Osteoblast (primary cell): ENCODE measurements at regions not wholly inside any gene's neighbourhood (a gene's known extent, or its start where the extent isn't known, plus 50 kb on each side); places are given as distances from the start of the nearest gene placed in this dataset.

ENCODE experiments used
- DNase-seq: peaks from one replicate; pipeline ENCODE4 v3.0.0; 2011; ENCODE audit warnings: low spot score, mixed read lengths; ENCODE audit not compliant: insufficient read length; ENCODE audit errors: missing footprints
- H2AFZ ChIP-seq: 2 replicates; pipeline ENCODE4 v1.6.0; 2011; ENCODE audit warnings: mild to moderate bottlenecking, low read length
- H3K27ac ChIP-seq: 2 replicates; pipeline ENCODE4 v1.5.1; 2011; ENCODE audit warnings: mild to moderate bottlenecking, low read depth, low read length, moderate library complexity
- H3K27me3 ChIP-seq: 2 replicates; pipeline ENCODE4 v1.6.0; 2012; ENCODE audit warnings: mild to moderate bottlenecking, control low read depth, inconsistent platforms, low read length, moderate library complexity; ENCODE audit not compliant: insufficient read depth
- H3K36me3 ChIP-seq: 2 replicates; pipeline ENCODE4 v1.5.1; 2011; ENCODE audit warnings: mild to moderate bottlenecking, low read length, control low read depth, moderate library complexity; ENCODE audit not compliant: insufficient read depth
- H3K4me1 ChIP-seq: 2 replicates; pipeline ENCODE4 v1.5.1; 2011; ENCODE audit warnings: mild to moderate bottlenecking, low read length, control low read depth, moderate library complexity; ENCODE audit not compliant: insufficient read depth
- H3K4me2 ChIP-seq: 2 replicates; pipeline ENCODE4 v1.6.0; 2011; ENCODE audit warnings: mild to moderate bottlenecking, low read length; ENCODE audit not compliant: insufficient read depth
- H3K4me3 ChIP-seq: fragments of 200-600 bp; sonication (generic); 3 replicates; pipeline ENCODE4 v1.5.1; 2012; ENCODE audit warnings: mild to moderate bottlenecking, low read length, inconsistent platforms; ENCODE audit not compliant: insufficient read depth
- H3K79me2 ChIP-seq: 2 replicates; pipeline ENCODE4 v1.6.0; 2012; ENCODE audit warnings: mild to moderate bottlenecking, low read length, control low read depth, inconsistent platforms; ENCODE audit not compliant: insufficient read depth
- H3K9me3 ChIP-seq: 2 replicates; pipeline ENCODE4 v1.5.1; 2011; ENCODE audit warnings: low read depth, low read length, control low read depth
- H4K20me1 ChIP-seq: 2 replicates; pipeline ENCODE4 v1.6.0; 2012; ENCODE audit warnings: mild to moderate bottlenecking, low read length, control low read depth; ENCODE audit not compliant: insufficient read depth
- TF ChIP-seq, protein P1 (sequence below): IDR thresholded peaks from 2 replicates; pipeline ENCODE4 v1.5.1; 2011; ENCODE audit warnings: mild to moderate bottlenecking, low read depth, low read length, moderate library complexity; ENCODE audit errors: extremely low read depth

DNA sequence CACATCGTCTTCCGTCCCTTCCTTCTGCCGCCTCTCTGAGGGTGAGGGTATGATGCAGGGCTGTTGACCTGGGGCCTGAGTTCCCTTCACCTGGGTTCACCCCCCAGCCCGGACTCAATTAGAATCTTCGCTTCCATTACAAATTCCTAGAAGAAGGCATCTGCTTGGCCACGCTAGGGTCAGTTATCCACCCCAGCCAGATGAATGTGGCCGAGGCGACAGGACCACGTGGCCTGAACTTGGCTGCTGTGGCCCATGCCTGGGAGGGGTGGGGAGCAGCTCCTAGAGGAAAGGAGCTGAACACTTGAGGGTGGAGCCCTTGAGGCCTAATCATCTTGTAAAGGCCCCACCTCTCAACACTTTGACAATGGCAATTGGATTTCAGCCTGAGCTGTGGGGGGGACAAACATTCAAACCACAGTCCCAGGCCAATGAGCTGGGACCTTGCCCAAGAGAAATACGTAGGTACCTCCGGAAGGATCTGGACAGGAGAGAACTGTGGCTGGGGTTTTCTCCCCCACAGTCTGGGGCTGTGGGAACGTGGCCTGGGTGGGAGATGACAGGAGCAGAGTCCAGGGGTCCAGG lies 90.6 kb upstream of the ADAMTS2 start:
- H3K36me3 ChIP-seq = no peaks in the 10 kb centered on the region
- H3K27ac ChIP-seq = no peak overlapping the region
- H3K4me3 ChIP-seq = no peak overlapping the region
- no peaks in the 10 kb centered on the region for H3K79me2 ChIP-seq
- peak; percentile 22 for DNase-seq
- no peak overlapping the region for H2AFZ ChIP-seq
- H3K4me1 ChIP-seq = no peaks in the 10 kb centered on the region
- H3K27me3 ChIP-seq = no peaks in the 10 kb centered on the region
- H4K20me1 ChIP-seq = no peaks in the 10 kb centered on the region
- no peaks in the 10 kb centered on the region for H3K9me3 ChIP-seq
- H3K4me2 ChIP-seq = no peak overlapping the region
- TF ChIP-seq, protein P1, sequence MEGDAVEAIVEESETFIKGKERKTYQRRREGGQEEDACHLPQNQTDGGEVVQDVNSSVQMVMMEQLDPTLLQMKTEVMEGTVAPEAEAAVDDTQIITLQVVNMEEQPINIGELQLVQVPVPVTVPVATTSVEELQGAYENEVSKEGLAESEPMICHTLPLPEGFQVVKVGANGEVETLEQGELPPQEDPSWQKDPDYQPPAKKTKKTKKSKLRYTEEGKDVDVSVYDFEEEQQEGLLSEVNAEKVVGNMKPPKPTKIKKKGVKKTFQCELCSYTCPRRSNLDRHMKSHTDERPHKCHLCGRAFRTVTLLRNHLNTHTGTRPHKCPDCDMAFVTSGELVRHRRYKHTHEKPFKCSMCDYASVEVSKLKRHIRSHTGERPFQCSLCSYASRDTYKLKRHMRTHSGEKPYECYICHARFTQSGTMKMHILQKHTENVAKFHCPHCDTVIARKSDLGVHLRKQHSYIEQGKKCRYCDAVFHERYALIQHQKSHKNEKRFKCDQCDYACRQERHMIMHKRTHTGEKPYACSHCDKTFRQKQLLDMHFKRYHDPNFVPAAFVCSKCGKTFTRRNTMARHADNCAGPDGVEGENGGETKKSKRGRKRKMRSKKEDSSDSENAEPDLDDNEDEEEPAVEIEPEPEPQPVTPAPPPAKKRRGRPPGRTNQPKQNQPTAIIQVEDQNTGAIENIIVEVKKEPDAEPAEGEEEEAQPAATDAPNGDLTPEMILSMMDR = no peak

DNA sequence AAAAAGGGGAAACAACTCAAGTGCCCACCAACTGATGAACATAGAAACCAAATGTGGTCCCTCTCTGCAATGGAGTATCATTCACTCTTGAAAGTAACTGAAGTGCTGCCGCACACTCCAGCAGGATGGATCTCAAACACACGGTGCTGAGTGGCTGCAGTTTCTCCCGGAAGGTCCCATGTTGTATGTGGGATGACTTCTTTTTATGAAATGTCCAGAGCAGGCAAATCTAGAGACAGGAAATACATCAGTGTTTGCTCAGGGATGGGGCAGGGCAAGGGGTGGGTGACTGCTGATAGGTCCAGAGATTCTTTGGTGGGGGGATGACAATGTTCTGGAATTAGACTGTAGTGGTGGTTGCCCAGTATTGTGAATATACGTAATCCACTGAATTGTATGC lies 89.9 kb upstream of the ADAMTS2 start:
- H3K36me3 ChIP-seq = no peaks in the 10 kb centered on the region
- H3K4me1 ChIP-seq = no peaks in the 10 kb centered on the region
- H3K27me3 ChIP-seq = no peaks in the 10 kb centered on the region
- no peak overlapping the region for H2AFZ ChIP-seq
- no peaks in the 10 kb centered on the region for H3K9me3 ChIP-seq
- H3K79me2 ChIP-seq = no peaks in the 10 kb centered on the region
- TF ChIP-seq, protein P1 = no peak
- no peaks in the 10 kb centered on the region for H4K20me1 ChIP-seq
- no peak overlapping the region for H3K4me3 ChIP-seq
- no peak overlapping the region for H3K27ac ChIP-seq
- DNase-seq = peak; percentile 74
- H3K4me2 ChIP-seq = no peak overlapping the region

DNA sequence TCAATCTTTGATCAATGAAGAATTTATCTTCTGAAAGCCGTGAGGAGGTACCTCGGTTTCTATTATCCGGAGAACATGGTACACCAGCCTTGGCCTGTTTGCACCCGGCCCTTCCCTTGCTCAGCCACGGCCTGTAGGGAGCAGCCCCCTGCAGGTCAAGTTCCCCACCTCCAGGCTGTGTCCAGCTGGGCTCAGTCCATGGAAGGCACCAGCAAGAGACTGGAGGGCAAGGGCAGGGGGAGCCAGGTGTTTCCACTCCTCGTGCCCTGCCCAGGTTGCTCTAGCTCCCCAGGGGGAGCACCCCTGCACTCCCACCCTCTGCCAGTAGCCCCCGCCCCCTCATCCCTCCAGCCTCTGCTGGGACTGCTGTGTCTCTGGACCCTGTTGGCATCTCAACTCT lies 87.3 kb upstream of the ADAMTS2 start:
- Histone ChIP-seq H3K9me3 (no peaks in the 10 kb centered on the region), H3K27me3 (no peaks in the 10 kb centered on the region)
- TF ChIP-seq, protein P1 = no peak

DNA sequence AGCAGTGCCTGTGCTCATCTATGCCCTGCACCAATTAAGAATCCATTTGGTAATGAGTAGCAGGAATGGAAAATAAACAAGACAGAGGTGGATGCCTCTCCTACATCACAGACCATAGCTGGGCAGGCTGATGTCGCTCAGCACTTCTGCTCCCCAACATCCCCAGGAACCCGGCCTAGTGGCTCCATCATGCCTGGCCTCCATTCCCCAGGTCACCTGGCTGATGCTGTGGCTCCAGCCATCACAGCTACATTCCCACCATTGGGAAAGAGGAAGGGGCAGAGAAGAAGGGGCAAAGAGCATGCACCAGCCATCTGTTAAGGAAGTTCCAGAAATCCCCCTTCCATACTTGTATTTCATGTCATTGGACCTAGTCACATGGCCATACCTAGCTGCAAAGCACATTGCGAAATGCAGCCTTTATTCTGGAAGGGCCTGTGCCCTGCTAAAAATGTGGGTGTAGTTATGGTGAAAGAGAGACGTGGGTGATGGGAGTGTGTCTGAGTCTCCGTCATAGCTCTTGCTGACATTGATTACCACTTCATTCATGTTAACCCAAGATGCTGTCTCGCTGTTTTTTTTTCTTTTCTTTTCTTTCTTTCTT lies 86.1 kb upstream of the ADAMTS2 start:
- Histone ChIP-seq H3K4me3 (no peak overlapping the region), H4K20me1 (no peaks in the 10 kb centered on the region)

More for the DNA sequence above, 87.3 kb upstream of the ADAMTS2 start:
- DNase-seq = peak; percentile 46
- no peak overlapping the region for H3K4me3 ChIP-seq
- no peaks in the 10 kb centered on the region for H4K20me1 ChIP-seq
- no peaks in the 10 kb centered on the region for H3K36me3 ChIP-seq
- H3K4me2 ChIP-seq = no peak overlapping the region
- no peak overlapping the region for H2AFZ ChIP-seq
- no peak overlapping the region for H3K27ac ChIP-seq
- H3K4me1 ChIP-seq = no peaks in the 10 kb centered on the region
- no peaks in the 10 kb centered on the region for H3K79me2 ChIP-seq

More for the DNA sequence above, 86.1 kb upstream of the ADAMTS2 start:
- H3K79me2 ChIP-seq = no peaks in the 10 kb centered on the region
- no peak overlapping the region for H2AFZ ChIP-seq
- TF ChIP-seq, protein P1 = no peak
- H3K36me3 ChIP-seq = no peaks in the 10 kb centered on the region
- no peaks in the 10 kb centered on the region for H3K4me1 ChIP-seq
- no peaks in the 10 kb centered on the region for H3K27me3 ChIP-seq
- H3K9me3 ChIP-seq = no peaks in the 10 kb centered on the region
- DNase-seq = peak; percentile 19
- no peak overlapping the region for H3K27ac ChIP-seq
- no peak overlapping the region for H3K4me2 ChIP-seq
